ENCODE measurements at regions not wholly inside any gene's neighbourhood (a gene's known extent, or its start where the extent isn't known, plus 50 kb on each side); places are given as distances from the start of the nearest gene placed in this dataset.

GRCh38 chr11:27869701-27870100, 169.4 kb upstream of the BDNF start:
- DNase-seq (ENCODE audit: insufficient read length, low spot score): no peak
- TF ChIP-seq, protein P1, sequence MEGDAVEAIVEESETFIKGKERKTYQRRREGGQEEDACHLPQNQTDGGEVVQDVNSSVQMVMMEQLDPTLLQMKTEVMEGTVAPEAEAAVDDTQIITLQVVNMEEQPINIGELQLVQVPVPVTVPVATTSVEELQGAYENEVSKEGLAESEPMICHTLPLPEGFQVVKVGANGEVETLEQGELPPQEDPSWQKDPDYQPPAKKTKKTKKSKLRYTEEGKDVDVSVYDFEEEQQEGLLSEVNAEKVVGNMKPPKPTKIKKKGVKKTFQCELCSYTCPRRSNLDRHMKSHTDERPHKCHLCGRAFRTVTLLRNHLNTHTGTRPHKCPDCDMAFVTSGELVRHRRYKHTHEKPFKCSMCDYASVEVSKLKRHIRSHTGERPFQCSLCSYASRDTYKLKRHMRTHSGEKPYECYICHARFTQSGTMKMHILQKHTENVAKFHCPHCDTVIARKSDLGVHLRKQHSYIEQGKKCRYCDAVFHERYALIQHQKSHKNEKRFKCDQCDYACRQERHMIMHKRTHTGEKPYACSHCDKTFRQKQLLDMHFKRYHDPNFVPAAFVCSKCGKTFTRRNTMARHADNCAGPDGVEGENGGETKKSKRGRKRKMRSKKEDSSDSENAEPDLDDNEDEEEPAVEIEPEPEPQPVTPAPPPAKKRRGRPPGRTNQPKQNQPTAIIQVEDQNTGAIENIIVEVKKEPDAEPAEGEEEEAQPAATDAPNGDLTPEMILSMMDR (IDR thresholded peaks at IDR 0.05; ENCODE audit: insufficient read depth, missing control alignments): no peak
- no peak for FAIRE-seq

GRCh38 chr11:27868709-27869108, 168.5 kb upstream of the BDNF start:
- no peak for DNase-seq (ENCODE audit: insufficient read length, low spot score)
- TF ChIP-seq, protein P1 (IDR thresholded peaks at IDR 0.05; ENCODE audit: insufficient read depth, missing control alignments): no peak

DNA sequence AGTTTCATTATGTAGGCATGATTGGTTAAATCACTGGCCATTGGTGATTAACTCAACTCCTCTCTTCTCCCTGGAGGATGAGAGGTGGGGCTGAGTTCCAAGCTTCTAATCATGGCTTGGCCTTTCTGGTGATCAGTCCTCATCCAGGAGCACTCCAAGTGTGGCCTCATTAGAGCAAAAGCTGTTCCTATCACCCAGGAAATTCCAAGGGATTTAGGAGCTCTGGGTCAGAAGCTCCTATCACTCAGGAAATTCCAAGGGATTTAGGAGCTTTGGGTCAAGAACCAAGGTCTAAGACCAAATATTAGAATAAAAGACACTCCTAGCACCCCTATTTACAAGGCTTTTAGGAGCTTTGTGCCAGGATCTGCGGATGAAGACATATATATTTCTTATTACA, 168.0 kb upstream of the BDNF start:
- DNase-seq (ENCODE audit: insufficient read length, low spot score): no peak
- TF ChIP-seq, protein P1 (IDR thresholded peaks at IDR 0.05; ENCODE audit: insufficient read depth, missing control alignments): no peak
- FAIRE-seq: no peak

More at GRCh38 chr11:27868709-27869108, 168.5 kb upstream of the BDNF start:
- no peak for FAIRE-seq

- TF ChIP-seq, protein P1 (IDR thresholded peaks at IDR 0.05; ENCODE audit: insufficient read depth, missing control alignments): no peak
- no peak for FAIRE-seq
- DNase-seq (ENCODE audit: insufficient read length, low spot score): no peak
Measured at GRCh38 chr11:27865105-27865504, 164.8 kb upstream of the BDNF start.

DNA sequence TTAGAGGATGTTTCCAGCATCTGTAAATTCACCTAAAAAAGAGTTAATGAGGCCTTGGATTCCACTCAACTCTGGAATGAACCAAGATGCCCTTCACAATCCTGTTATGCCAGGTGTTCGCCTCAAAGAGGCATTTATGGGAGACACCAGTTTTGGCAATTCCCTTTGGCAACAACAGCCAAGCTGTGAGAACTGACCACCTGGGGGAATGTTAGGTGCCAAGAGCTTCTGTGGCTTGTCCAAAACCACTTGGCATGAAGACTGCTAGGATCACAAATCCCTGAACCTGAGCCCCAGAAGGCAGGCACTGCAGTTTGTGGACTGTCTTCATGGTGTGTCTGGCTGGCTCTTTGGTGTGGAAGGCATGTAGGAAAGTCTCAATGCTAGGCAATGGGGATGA, 164.4 kb upstream of the BDNF start:
- no peak for DNase-seq (ENCODE audit: insufficient read length, low spot score)
- FAIRE-seq: no peak
- TF ChIP-seq, protein P1 (IDR thresholded peaks at IDR 0.05; ENCODE audit: insufficient read depth, missing control alignments): no peak

GRCh38 chr11:27864091-27864491, 163.8 kb upstream of the BDNF start:
- TF ChIP-seq, protein P1 (IDR thresholded peaks at IDR 0.05; ENCODE audit: insufficient read depth, missing control alignments): no peak
- FAIRE-seq (no peak), DNase-seq (ENCODE audit: insufficient read length, low spot score) (no peak)

DNA sequence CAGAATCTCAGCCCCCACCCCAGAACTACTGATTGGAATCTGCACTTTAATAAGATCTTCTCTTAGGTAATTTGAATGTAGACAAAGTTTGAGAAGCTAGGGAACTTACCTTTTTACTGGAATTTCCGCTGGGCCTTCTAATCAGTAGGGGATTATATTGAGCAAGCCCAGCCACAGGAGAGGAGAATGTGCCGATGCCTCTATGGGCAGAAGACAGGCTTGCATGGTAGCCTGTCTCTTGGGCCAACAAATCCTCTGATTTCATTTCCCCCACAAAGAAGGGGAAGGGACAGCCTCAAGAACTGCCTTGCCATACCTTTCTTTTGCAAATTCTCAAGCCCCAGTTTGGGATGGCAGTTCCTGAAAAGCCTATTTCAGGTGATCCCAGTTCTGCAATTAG, 163.4 kb upstream of the BDNF start:
- no peak for DNase-seq (ENCODE audit: insufficient read length, low spot score)
- FAIRE-seq: no peak
- TF ChIP-seq, protein P1 (IDR thresholded peaks at IDR 0.05; ENCODE audit: insufficient read depth, missing control alignments): no peak
